SK-N-SH (cell line): ENCODE measurements at regions not wholly inside any gene's neighbourhood (a gene's known extent, or its start where the extent isn't known, plus 50 kb on each side); places are given as distances from the start of the nearest gene placed in this dataset.

Experiments used
- CTCF ChIA-PET: fragments of 300-600, 350-600 bp; formaldehyde crosslinking; extraction: SDS; loops from one replicate; lab custom pipeline; 2021; lab: Yijun Ruan, JAX
- POLR2A ChIA-PET: fragments of 350-600 bp; sonication (Branson Sonifier 250); formaldehyde crosslinking; extraction: SDS; loops from one replicate; lab custom pipeline; 2020; ENCODE audit warnings: antibody characterized with exemption, inconsistent platforms; lab: Yijun Ruan, JAX
- DNase-seq: peaks from one replicate; pipeline ENCODE4 v3.0.0; 2012
- H2AFZ ChIP-seq: fragments of 200-600 bp; sonication (generic); 2 replicates; pipeline ENCODE4 v1.8.1; 2016; ENCODE audit warnings: antibody characterized with exemption, mild to moderate bottlenecking, low read depth
- H3F3A ChIP-seq: fragments of 200-600 bp; sonication (generic); replicated peaks from 2 replicates; pipeline ENCODE3; 2016; ENCODE audit warnings: antibody characterized with exemption, mild to moderate bottlenecking; ENCODE audit not compliant: insufficient read depth
- H3K27ac ChIP-seq, 2 experiments: fragments of 200-500 bp in 1 of 2; fragments of 200-600 bp in 1 of 2; sonication (Bioruptor generic) in 1 of 2; sonication (generic), shearing (Covaris generic) in 1 of 2; 2 replicates each; pipeline versions ENCODE4 v1.5.1 to v1.6.1; 2014 to 2016; ENCODE audit warnings: low read depth in 2 of 2, inconsistent platforms in 1 of 2, low read length in 1 of 2, mild to moderate bottlenecking in 1 of 2, mixed read lengths in 1 of 2
- H3K27me3 ChIP-seq: fragments of 200-600 bp; sonication (generic), shearing (Covaris generic); 2 replicates; pipeline ENCODE4 v1.6.1; 2016; ENCODE audit warnings: mixed run types; ENCODE audit not compliant: insufficient read depth
- H3K36me3 ChIP-seq, 2 experiments: fragments of 200-500 bp in 1 of 2; fragments of 200-600 bp in 1 of 2; sonication (Bioruptor generic) in 1 of 2; sonication (generic) in 1 of 2; replicated peaks in 1 of 2; 2 replicates each; pipeline versions ENCODE3 to v1.5.1; 2014 to 2016; ENCODE audit warnings: low read length in 1 of 2, mild to moderate bottlenecking in 1 of 2; ENCODE audit not compliant: insufficient read depth in 2 of 2, control insufficient read depth in 1 of 2
- H3K4me1 ChIP-seq, 2 experiments: fragments of 200-500 bp in 1 of 2; fragments of 200-600 bp in 1 of 2; sonication (Bioruptor generic) in 1 of 2; sonication (generic), shearing (Covaris generic) in 1 of 2; 2 replicates each; pipeline versions ENCODE4 v1.5.1 to v1.6.1; 2014 to 2016; ENCODE audit warnings: low read depth in 1 of 2, low read length in 1 of 2, mixed run types in 1 of 2; ENCODE audit not compliant: insufficient read depth in 2 of 2, control insufficient read depth in 1 of 2
- H3K4me2 ChIP-seq: fragments of 200-600 bp; sonication (generic), shearing (Covaris generic); 2 replicates; pipeline ENCODE4 v1.6.1; 2017; ENCODE audit warnings: mixed run types
- H3K4me3 ChIP-seq, 2 experiments: fragments of 200-500 bp in 1 of 2; fragments of 200-600 bp in 1 of 2; sonication (Bioruptor generic) in 1 of 2; sonication (generic), shearing (Covaris generic) in 1 of 2; 2 replicates each; pipeline versions ENCODE4 v1.5.1 to v1.8.1; 2014 to 2016; ENCODE audit warnings: low read depth in 2 of 2, inconsistent platforms in 1 of 2, low read length in 1 of 2, mild to moderate bottlenecking in 1 of 2, mixed read lengths in 1 of 2, moderate library complexity in 1 of 2
- H3K79me2 ChIP-seq: fragments of 200-600 bp; sonication (generic); 2 replicates; pipeline ENCODE4 v1.8.1; 2017; ENCODE audit warnings: mild to moderate bottlenecking; ENCODE audit not compliant: insufficient read depth
- H3K9ac ChIP-seq: fragments of 200-600 bp; sonication (generic); 2 replicates; pipeline ENCODE4 v1.6.1; 2017; ENCODE audit warnings: mixed run types
- H3K9me2 ChIP-seq: fragments of 200-600 bp; sonication (generic); 2 replicates; pipeline ENCODE4 v1.6.1; 2017; ENCODE audit warnings: mixed run types
- H3K9me3 ChIP-seq: fragments of 200-600 bp; sonication (generic); 2 replicates; pipeline ENCODE4 v1.6.1; 2017; ENCODE audit warnings: mixed run types, mild to moderate bottlenecking, moderate library complexity
- H4K20me1 ChIP-seq: fragments of 200-600 bp; sonication (generic); 2 replicates; pipeline ENCODE4 v1.6.1; 2017; ENCODE audit warnings: mild to moderate bottlenecking, mixed run types; ENCODE audit not compliant: insufficient read depth
- CHD2 ChIP-seq: fragments of 150-350 bp; IDR thresholded peaks from 2 replicates; pipeline ENCODE4 v1.6.1; 2018; ENCODE audit warnings: low read length; ENCODE audit not compliant: partially characterized antibody
- EP300 ChIP-seq, 2 experiments: IDR thresholded peaks; 2 replicates each; pipeline versions ENCODE4 v1.4.0 to v1.6.1; 2012; ENCODE audit warnings: borderline replicate concordance in 1 of 2, low read depth in 1 of 2, low read length in 1 of 2
- EZH2phosphoT487 ChIP-seq: fragments of 200-600 bp; sonication (generic); IDR thresholded peaks from 2 replicates; pipeline ENCODE4 v1.6.1; 2017; ENCODE audit warnings: low read depth, mixed run types, mild to moderate bottlenecking, antibody characterized with exemption, moderate library complexity, borderline replicate concordance
- FOSL2 ChIP-seq: IDR thresholded peaks from 2 replicates; pipeline ENCODE4 v1.4.0; 2012; ENCODE audit warnings: low read depth, mild to moderate bottlenecking, moderate library complexity, borderline replicate concordance
- FOXJ3 ChIP-seq: sonication (generic); formaldehyde crosslinking; IDR thresholded peaks from 2 replicates; pipeline ENCODE4 v1.5.1; 2020; ENCODE audit warnings: mild to moderate bottlenecking, missing genetic modification reagents
- FOXM1 ChIP-seq: IDR thresholded peaks from 2 replicates; pipeline ENCODE4 v1.4.0; 2012; ENCODE audit warnings: low read depth, mild to moderate bottlenecking
- GABPA ChIP-seq: IDR thresholded peaks from 2 replicates; pipeline ENCODE4 v1.4.0; 2012; ENCODE audit warnings: low read depth, mild to moderate bottlenecking
- IRF3 ChIP-seq: fragments of 150-350 bp; IDR thresholded peaks from 2 replicates; pipeline ENCODE4 v1.6.1; 2016; ENCODE audit warnings: mild to moderate bottlenecking, low read depth, low read length
- JUND ChIP-seq: IDR thresholded peaks from 2 replicates; pipeline ENCODE4 v1.4.0; 2012
- MAX ChIP-seq: IDR thresholded peaks from 2 replicates; pipeline ENCODE4 v1.4.0; 2012; ENCODE audit warnings: low read depth
- MEF2A ChIP-seq: IDR thresholded peaks from 2 replicates; pipeline ENCODE4 v1.4.0; 2012; ENCODE audit warnings: low read depth, borderline replicate concordance
- NFIC ChIP-seq: IDR thresholded peaks from 2 replicates; pipeline ENCODE4 v1.4.0; 2012; ENCODE audit warnings: borderline replicate concordance
- NRF1 ChIP-seq: IDR thresholded peaks from 2 replicates; pipeline ENCODE4 v1.6.1; 2012; ENCODE audit warnings: low read depth, mild to moderate bottlenecking, low read length
- POLR2AphosphoS5 ChIP-seq: IDR thresholded peaks from 2 replicates; pipeline ENCODE4 v1.6.1; 2012; ENCODE audit warnings: low read depth, low read length
- RCOR1 ChIP-seq: fragments of 150-350 bp; IDR thresholded peaks from 2 replicates; pipeline ENCODE4 v1.6.1; 2017; ENCODE audit warnings: antibody characterized with exemption, low read length
- REST ChIP-seq: IDR thresholded peaks from 2 replicates; pipeline ENCODE4 v1.6.1; 2012; ENCODE audit warnings: mild to moderate bottlenecking, low read depth, low read length, moderate library complexity
- RFX5 ChIP-seq: IDR thresholded peaks from 2 replicates; pipeline ENCODE4 v1.6.1; 2012; ENCODE audit warnings: mild to moderate bottlenecking, improper control_type of control experiment, low read length
- RXRA ChIP-seq: IDR thresholded peaks from 2 replicates; pipeline ENCODE4 v1.4.0; 2012; ENCODE audit warnings: low read depth, mild to moderate bottlenecking, borderline replicate concordance
- SIN3A ChIP-seq: IDR thresholded peaks from 2 replicates; pipeline ENCODE4 v1.6.1; 2012; ENCODE audit warnings: low read depth, mild to moderate bottlenecking, low read length, moderate library complexity, borderline replicate concordance
- TAF1 ChIP-seq: IDR thresholded peaks from 2 replicates; pipeline ENCODE4 v1.6.1; 2012; ENCODE audit warnings: low read depth, mild to moderate bottlenecking, low read length, moderate library complexity, borderline replicate concordance
- TCF12 ChIP-seq: IDR thresholded peaks from 2 replicates; pipeline ENCODE4 v1.4.0; 2012
- USF1 ChIP-seq: IDR thresholded peaks from 2 replicates; pipeline ENCODE4 v1.4.0; 2012; ENCODE audit warnings: low read depth, borderline replicate concordance
- USF2 ChIP-seq: fragments of 150-350 bp; IDR thresholded peaks from 2 replicates; pipeline ENCODE4 v1.6.1; 2017; ENCODE audit warnings: antibody characterized with exemption, low read length, low read depth, borderline replicate concordance
- YY1 ChIP-seq: IDR thresholded peaks from 2 replicates; pipeline ENCODE4 v1.4.0; 2012; ENCODE audit warnings: low read depth, mild to moderate bottlenecking
- ZBTB33 ChIP-seq: IDR thresholded peaks from 2 replicates; pipeline ENCODE4 v1.4.0; 2012; ENCODE audit warnings: low read depth, borderline replicate concordance
- WGBS: methylation state at CpG from one replicate; pipeline ENCODE4 v1.1.6; 2017; ENCODE audit warnings: low lambda C conversion rate; 5-methylcytosine and 5-hydroxymethylcytosine counted together

- no peaks in the 10 kb centered on the region for H3K9me2 ChIP-seq
- H4K20me1 ChIP-seq: no peaks in the 10 kb centered on the region
- 31% methylated on average over 19 of the region's 43 CpGs for WGBS
- peak overlapping the region; percentile 85 for H3K4me2 ChIP-seq
- no peaks in the 10 kb centered on the region for H3K9me3 ChIP-seq
- peak overlapping the region; percentile 38 to 59; a peak in 3 of 4 replicates for H3K4me3 ChIP-seq
- ChIA-PET CTCF (interaction anchor here (0.6 to 3.2 kb wide), 71 partner anchors 8 to 1229 kb away, joined by 3 to 80 read pairs (median 4); no protein-coding TSS in a partner anchor), POLR2A (no interaction called here)
- DNase-seq: peak; percentile 92
- H3K27me3 ChIP-seq: peaks cover 17% of the 10 kb centered on the region; the same call in 1 of the 2 replicates
- no peaks in the 10 kb centered on the region for H3K79me2 ChIP-seq
- no peak overlapping the region for H3K9ac ChIP-seq
- H3K36me3 ChIP-seq: no peaks in the 10 kb centered on the region
- no peak overlapping the region for H3K27ac ChIP-seq
- peaks cover 0 to 21% of the 10 kb centered on the region in 2 experiments; a peak in 1 of 4 replicates for H3K4me1 ChIP-seq
- peak overlapping the region; percentile 79; the same call in 1 of the 2 replicates for H2AFZ ChIP-seq
- no peaks in the 10 kb centered on the region for H3F3A ChIP-seq
- TF ChIP-seq NRF1 (peak; percentile 32), USF1 (no peak), FOSL2 (no peak), GABPA (no peak), IRF3 (no peak), EP300 (IDR thresholded peaks at IDR 0.05; ENCODE audit: borderline replicate concordance in 1 of 2, low read depth in 1 of 2, low read length in 1 of 2) (no peak), FOXJ3 (CRISPR knock-in tag) (no peak), EZH2phosphoT487 (no peak), USF2 (no peak), CHD2 (no peak), MAX (0 out of 2 replicates have a peak, but pooled peaks have one; percentile 19), YY1 (no peak), TAF1 (no peak), RXRA (no peak), FOXM1 (no peak), POLR2AphosphoS5 (no peak), ZBTB33 (no peak), SIN3A (no peak), NFIC (no peak), RFX5 (no peak), RCOR1 (no peak), MEF2A (no peak), REST (no peak), TCF12 (no peak), JUND (no peak)
Measured at GRCh38 chr2:126971481-126972278, 73.0 kb downstream of the TEX51 start.
